ENCODE measurements at regions not wholly inside any gene's neighbourhood (a gene's known extent, or its start where the extent isn't known, plus 50 kb on each side); places are given as distances from the start of the nearest gene placed in this dataset.
A peak's percentile ranks its signal among the peaks of the same experiment; 100 is the strongest.

DNA sequence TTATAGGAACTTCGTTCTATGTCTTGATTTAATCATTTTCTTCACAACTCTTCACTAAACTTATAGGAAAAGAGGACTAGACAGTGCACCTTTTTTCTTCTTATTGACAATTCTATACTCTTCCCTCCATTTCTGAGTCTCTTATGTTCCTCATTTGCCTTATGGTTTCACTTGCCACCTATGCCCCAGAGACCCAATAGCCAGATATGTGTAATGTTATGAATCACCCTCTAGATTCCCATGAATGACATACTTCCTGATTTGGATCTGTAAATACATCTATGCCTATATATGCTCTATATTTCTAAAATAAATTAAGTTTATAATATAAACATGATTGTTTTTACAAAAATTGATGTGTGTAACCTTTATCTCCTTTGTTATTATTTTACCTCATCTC lies 514.1 kb upstream of the MEF2C start:
- Histone ChIP-seq H3K27me3 (replicated peaks; ENCODE audit: control insufficient read depth, insufficient read depth, low read length) (no peaks in the 10 kb centered on the region), H3K36me3 (ENCODE audit: control insufficient read depth, insufficient read depth, low read length) (no peaks in the 10 kb centered on the region), H3K4me3 (replicated peaks; ENCODE audit: low read depth, low read length) (no peak overlapping the region)
- TF ChIP-seq, protein P1, sequence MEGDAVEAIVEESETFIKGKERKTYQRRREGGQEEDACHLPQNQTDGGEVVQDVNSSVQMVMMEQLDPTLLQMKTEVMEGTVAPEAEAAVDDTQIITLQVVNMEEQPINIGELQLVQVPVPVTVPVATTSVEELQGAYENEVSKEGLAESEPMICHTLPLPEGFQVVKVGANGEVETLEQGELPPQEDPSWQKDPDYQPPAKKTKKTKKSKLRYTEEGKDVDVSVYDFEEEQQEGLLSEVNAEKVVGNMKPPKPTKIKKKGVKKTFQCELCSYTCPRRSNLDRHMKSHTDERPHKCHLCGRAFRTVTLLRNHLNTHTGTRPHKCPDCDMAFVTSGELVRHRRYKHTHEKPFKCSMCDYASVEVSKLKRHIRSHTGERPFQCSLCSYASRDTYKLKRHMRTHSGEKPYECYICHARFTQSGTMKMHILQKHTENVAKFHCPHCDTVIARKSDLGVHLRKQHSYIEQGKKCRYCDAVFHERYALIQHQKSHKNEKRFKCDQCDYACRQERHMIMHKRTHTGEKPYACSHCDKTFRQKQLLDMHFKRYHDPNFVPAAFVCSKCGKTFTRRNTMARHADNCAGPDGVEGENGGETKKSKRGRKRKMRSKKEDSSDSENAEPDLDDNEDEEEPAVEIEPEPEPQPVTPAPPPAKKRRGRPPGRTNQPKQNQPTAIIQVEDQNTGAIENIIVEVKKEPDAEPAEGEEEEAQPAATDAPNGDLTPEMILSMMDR (IDR thresholded peaks at IDR 0.05; ENCODE audit: insufficient read depth, low read length, poor library complexity, severe bottlenecking): no peak
- DNase-seq (ENCODE audit: extremely low read depth, insufficient read length): peak; percentile 52

DNA sequence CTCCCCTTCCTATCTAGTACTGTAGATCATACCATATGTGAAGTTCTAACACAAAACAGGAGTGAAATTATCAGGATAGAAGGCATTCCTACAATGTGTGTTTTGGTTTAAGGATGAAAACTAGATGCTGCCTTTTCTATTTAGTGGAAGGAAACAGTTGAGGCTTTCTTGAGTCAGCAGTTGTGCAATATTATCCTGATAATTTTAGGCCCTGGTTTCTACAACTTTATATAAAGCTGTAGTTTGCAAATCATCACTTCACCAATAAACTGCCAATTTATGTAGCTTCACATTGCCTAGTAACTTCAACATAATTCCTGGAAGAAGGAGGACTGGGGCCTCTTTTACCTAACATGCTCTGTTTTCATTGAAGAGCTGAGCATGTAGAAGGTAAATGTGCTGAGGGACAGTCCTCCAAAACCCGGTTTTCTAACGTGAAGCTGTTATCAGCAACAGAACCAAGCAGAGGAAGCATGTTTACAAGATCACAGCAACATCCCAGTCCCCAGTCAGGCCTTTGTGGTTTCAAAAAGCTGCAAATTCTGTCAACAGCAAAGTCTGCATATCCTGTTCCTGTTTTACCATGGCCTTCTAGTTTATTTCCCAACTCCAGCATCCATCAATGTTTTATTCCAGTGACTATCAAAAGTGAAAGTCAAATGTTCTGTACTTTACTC lies 513.4 kb upstream of the MEF2C start:
- H3K4me3 ChIP-seq (replicated peaks; ENCODE audit: low read depth, low read length): peak overlapping the region; percentile 26; the same call in 1 of the 2 replicates
- H3K36me3 ChIP-seq (ENCODE audit: control insufficient read depth, insufficient read depth, low read length): no peaks in the 10 kb centered on the region
- TF ChIP-seq, protein P1 (IDR thresholded peaks at IDR 0.05; ENCODE audit: insufficient read depth, low read length, poor library complexity, severe bottlenecking): no peak
- DNase-seq (ENCODE audit: extremely low read depth, insufficient read length): peak; percentile 20
- no peaks in the 10 kb centered on the region for H3K27me3 ChIP-seq (replicated peaks; ENCODE audit: control insufficient read depth, insufficient read depth, low read length)

DNA sequence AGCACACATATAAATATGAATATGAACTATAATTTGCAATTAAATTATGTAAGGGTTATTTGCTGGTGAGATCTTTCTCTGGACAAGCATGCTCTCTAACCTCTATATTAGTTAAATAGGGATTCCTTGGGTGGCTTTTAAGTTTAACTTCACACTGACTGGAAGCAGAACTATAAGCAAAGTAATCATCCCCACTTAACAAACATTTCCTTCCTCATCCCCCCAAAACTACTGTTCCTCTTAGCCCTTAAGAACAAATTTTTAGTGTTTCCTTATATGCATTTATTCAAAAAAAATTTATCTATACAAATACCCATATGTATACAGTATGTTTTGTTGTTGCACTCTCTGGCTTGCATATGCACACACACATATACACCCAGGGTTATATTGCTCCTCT lies 512.1 kb upstream of the MEF2C start:
- no peaks in the 10 kb centered on the region for H3K36me3 ChIP-seq (ENCODE audit: control insufficient read depth, insufficient read depth, low read length)
- no peak overlapping the region for H3K4me3 ChIP-seq (replicated peaks; ENCODE audit: low read depth, low read length)
- H3K27me3 ChIP-seq (replicated peaks; ENCODE audit: control insufficient read depth, insufficient read depth, low read length): no peaks in the 10 kb centered on the region
- DNase-seq (ENCODE audit: extremely low read depth, insufficient read length): no peak
- TF ChIP-seq, protein P1 (IDR thresholded peaks at IDR 0.05; ENCODE audit: insufficient read depth, low read length, poor library complexity, severe bottlenecking): no peak

DNA sequence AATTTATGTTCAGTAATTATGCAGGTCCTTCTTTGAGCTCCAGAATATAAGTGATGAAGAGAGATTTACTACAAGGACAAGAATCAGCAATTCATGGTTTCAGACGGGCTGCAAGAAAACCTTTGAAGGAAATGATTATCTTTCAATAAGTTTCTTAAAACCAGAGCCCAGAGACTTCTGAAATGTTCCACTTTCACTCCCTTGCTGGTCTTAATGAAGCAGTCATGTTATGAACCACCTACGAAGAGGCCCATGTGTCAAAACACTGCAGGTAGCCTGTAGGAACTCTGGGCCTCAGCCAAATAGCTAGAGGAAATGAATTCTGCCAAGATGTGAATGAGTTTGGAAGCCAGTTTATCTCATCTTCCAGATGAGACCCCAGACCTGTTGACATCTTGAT lies 505.9 kb upstream of the MEF2C start:
- Histone ChIP-seq H3K36me3 (ENCODE audit: control insufficient read depth, insufficient read depth, low read length) (no peaks in the 10 kb centered on the region), H3K4me3 (replicated peaks; ENCODE audit: low read depth, low read length) (no peak overlapping the region), H3K27me3 (replicated peaks; ENCODE audit: control insufficient read depth, insufficient read depth, low read length) (no peaks in the 10 kb centered on the region)
- TF ChIP-seq, protein P1 (IDR thresholded peaks at IDR 0.05; ENCODE audit: insufficient read depth, low read length, poor library complexity, severe bottlenecking): no peak
- no peak for DNase-seq (ENCODE audit: extremely low read depth, insufficient read length)

DNA sequence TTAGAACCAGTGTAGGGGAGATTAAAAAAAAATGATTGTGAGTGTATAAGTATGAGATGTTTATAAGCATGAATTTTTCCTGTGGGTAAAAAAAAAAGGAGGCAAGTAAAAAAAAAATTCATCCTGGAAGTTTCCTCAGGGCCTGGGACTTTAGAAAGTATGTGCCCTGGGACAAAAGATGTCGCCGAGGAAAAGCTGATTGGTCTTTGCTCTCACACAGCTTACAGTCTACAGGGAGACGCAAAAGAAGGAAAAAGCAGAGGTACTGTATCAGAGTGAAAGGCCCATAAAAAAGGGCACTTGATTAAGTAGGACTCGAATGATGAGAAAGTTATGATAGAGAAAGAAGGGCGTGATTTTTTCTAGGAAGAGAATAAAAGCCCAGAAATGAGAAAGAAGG lies 501.4 kb upstream of the MEF2C start:
- TF ChIP-seq, protein P1 (IDR thresholded peaks at IDR 0.05; ENCODE audit: insufficient read depth, low read length, poor library complexity, severe bottlenecking): no peak
- H3K4me3 ChIP-seq (replicated peaks; ENCODE audit: low read depth, low read length): no peak overlapping the region
- no peaks in the 10 kb centered on the region for H3K27me3 ChIP-seq (replicated peaks; ENCODE audit: control insufficient read depth, insufficient read depth, low read length)
- DNase-seq (ENCODE audit: extremely low read depth, insufficient read length): no peak
- no peaks in the 10 kb centered on the region for H3K36me3 ChIP-seq (ENCODE audit: control insufficient read depth, insufficient read depth, low read length)

DNA sequence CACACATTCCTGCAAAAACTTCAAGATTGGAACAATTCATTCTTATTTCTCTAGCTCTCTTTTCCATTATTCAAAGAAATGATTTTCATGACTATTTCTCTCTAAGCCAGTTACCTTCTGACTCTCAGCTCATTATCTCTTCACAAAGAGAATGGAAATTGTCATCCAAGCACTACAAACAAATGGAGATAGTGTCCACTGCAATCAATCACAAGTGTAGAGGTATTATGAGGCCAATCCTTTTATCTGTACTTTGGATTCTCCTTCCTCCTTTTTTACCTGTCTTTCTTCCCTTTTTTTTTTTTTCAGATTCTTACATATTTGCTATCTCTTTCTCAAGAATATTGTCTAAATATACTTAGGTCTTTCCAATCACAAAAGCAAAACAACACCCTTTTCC lies 497.7 kb upstream of the MEF2C start:
- no peaks in the 10 kb centered on the region for H3K36me3 ChIP-seq (ENCODE audit: control insufficient read depth, insufficient read depth, low read length)
- H3K27me3 ChIP-seq (replicated peaks; ENCODE audit: control insufficient read depth, insufficient read depth, low read length): no peaks in the 10 kb centered on the region
- H3K4me3 ChIP-seq (replicated peaks; ENCODE audit: low read depth, low read length): no peak overlapping the region
- TF ChIP-seq, protein P1 (IDR thresholded peaks at IDR 0.05; ENCODE audit: insufficient read depth, low read length, poor library complexity, severe bottlenecking): no peak
- no peak for DNase-seq (ENCODE audit: extremely low read depth, insufficient read length)
